Keratinocyte (primary cell): ENCODE measurements at regions not wholly inside any gene's neighbourhood (a gene's known extent, or its start where the extent isn't known, plus 50 kb on each side); places are given as distances from the start of the nearest gene placed in this dataset.

Experiments used
- CTCF ChIP-seq, 3 experiments: IDR thresholded peaks in 1 of 3; conservative IDR thresholded peaks in 1 of 3; optimal IDR thresholded peaks in 1 of 3; 2 replicates in 2 of 3; 3 replicates in 1 of 3; pipeline versions ENCODE3 to v1.5.1; 2011; ENCODE audit warnings: low read length in 3 of 3, mild to moderate bottlenecking in 3 of 3, moderate library complexity in 2 of 3, control low read depth in 1 of 3, inconsistent platforms in 1 of 3; ENCODE audit not compliant: insufficient read depth in 2 of 3; ENCODE audit errors: extremely low read depth in 1 of 3
- EZH2 ChIP-seq: IDR thresholded peaks from one replicate; pipeline ENCODE4 v1.6.1; 2012; ENCODE audit warnings: inconsistent platforms, mild to moderate bottlenecking, low read length, moderate library complexity

- TF ChIP-seq CTCF (optimal IDR thresholded peaks at IDR 0.05 in 1 of 3, IDR thresholded peaks at IDR 0.05 in 1 of 3, conservative IDR thresholded peaks at IDR 0.05 in 1 of 3; ENCODE audit: extremely low read depth in 1 of 3, insufficient read depth in 2 of 3, low read length in 3 of 3) (no peak), EZH2 (no peak)
These were observed 236.5 kb downstream of the ARL4A start for GRCh38 chr7:12923971-12924370.
